Ishikawa (cell line): ENCODE measurements at regions not wholly inside any gene's neighbourhood (a gene's known extent, or its start where the extent isn't known, plus 50 kb on each side); places are given as distances from the start of the nearest gene placed in this dataset.

Experiments used
- CEBPB ChIP-seq: IDR thresholded peaks from 2 replicates; pipeline ENCODE4 v1.6.1; 2012
- CREB1 ChIP-seq: IDR thresholded peaks from 2 replicates; pipeline ENCODE4 v1.6.1; 2012; ENCODE audit warnings: low read depth
- EGR1 ChIP-seq: IDR thresholded peaks from 2 replicates; pipeline ENCODE4 v1.6.1; 2012
- RAD21 ChIP-seq: IDR thresholded peaks from 2 replicates; pipeline ENCODE4 v1.6.1; 2012; ENCODE audit warnings: low read depth
- USF1 ChIP-seq: IDR thresholded peaks from 2 replicates; pipeline ENCODE4 v1.6.1; 2012

GRCh38 chr22:47471406-47471805 lies 709.0 kb downstream of the TBC1D22A start:
- TF ChIP-seq CREB1 (no peak), RAD21 (no peak), EGR1 (no peak), USF1 (no peak), CEBPB (no peak)
